Testis (tissue), 2 donors: ENCODE measurements at regions not wholly inside any gene's neighbourhood (a gene's known extent, or its start where the extent isn't known, plus 50 kb on each side); places are given as distances from the start of the nearest gene placed in this dataset.

Source experiments
- DNase-seq: peaks from one replicate; pipeline ENCODE4 v3.0.0-alpha.2; 2019
- H3K27ac ChIP-seq, 2 donors: fragments of 200-600 bp; sonication (generic); one replicate each; pipeline ENCODE4 v1.5.1; 2019
- H3K27me3 ChIP-seq: fragments of 200-600 bp; sonication (generic); one replicate; pipeline ENCODE4 v1.5.1; 2019
- H3K36me3 ChIP-seq: fragments of 200-600 bp; sonication (generic); one replicate; pipeline ENCODE4 v1.5.1; 2017; ENCODE audit warnings: low read depth; ENCODE audit errors: missing control alignments
- H3K4me1 ChIP-seq: fragments of 200-600 bp; sonication (generic); one replicate; pipeline ENCODE4 v1.5.1; 2019
- H3K4me3 ChIP-seq, 2 donors: fragments of 200-600 bp; sonication (generic); one replicate each; pipeline ENCODE4 v1.5.1; 2017 to 2019
- H3K9me3 ChIP-seq: fragments of 200-600 bp; sonication (generic); one replicate; pipeline ENCODE4 v1.5.1; 2017
- POLR2A ChIP-seq: fragments of 450-650 bp; IDR thresholded peaks from one replicate; pipeline ENCODE4 v1.6.1; 2017; ENCODE audit warnings: antibody characterized with exemption, mild to moderate bottlenecking, moderate library complexity
- WGBS, 2 donors: methylation state at CpG; one replicate each; pipeline ENCODE4 v1.1.5; 2018; 5-methylcytosine and 5-hydroxymethylcytosine counted together
- intact Hi-C: fragments of 100-400 bp; cut with DNase I; formaldehyde crosslinking; loops from one replicate; pipeline ENCODE4 v1.15.1; 2023; ENCODE audit warnings: low total_unique reads
- TF ChIP-seq, protein P1 (sequence below), 3 experiments: fragments of 450-650 bp in 2 of 3; fragments of 200-600 bp in 1 of 3; sonication (generic) in 1 of 3; IDR thresholded peaks; one replicate each; pipeline ENCODE4 v1.5.1; 2016 to 2019; ENCODE audit warnings: antibody characterized with exemption in 3 of 3, mild to moderate bottlenecking in 2 of 3, moderate library complexity in 1 of 3

DNA sequence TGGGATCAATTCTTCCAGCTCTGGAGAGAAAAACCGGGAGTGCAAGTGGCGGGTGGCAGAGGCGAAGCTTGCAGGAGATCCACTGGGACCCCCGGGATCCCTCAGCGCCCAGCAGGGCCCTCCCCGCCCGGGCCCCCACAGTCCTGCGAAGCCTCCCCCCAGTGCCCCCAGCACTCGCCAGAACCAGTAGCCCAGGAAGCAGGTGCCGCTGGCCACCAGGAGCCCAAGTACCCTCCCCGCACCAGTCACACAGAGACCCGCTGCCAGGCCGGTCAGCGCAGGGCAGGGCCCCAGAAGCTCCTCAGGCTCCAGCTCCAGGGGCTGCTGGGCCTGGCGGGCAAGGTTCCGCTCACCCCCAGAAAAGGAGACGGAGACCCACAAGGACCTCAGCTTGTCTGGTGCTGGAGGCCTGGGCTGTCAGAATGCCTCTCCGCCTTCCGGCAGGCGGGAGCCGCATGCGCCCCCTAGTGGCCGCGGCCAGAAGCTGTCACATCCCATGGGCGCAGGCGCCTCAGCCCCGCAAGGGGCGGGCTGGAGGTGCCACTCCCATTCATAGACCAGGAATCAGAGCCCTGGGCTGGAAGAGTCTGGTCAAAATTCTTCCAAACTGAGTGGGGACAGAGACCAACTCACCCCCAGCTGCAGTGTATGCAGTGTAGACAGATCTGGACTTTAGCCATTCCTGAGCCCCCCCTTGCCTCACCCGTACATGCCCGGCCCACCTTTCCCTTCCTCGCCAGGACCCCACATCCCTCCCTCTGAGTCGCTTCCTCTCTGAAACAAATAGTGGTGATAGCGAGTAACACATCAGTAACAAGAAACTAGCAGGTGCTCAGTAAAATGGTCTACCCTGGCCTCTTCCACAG lies 1002.3 kb downstream of the KCNJ18 start:
- H3K9me3 ChIP-seq: no peaks in the 10 kb centered on the region
- no peaks in the 10 kb centered on the region for H3K4me1 ChIP-seq
- 57 to 66% methylated on average over 14 to 32 of the region's 33 CpGs for WGBS, 2 donors
- H3K27me3 ChIP-seq: no peaks in the 10 kb centered on the region
- TF ChIP-seq POLR2A: no peak
- TF ChIP-seq, protein P1, sequence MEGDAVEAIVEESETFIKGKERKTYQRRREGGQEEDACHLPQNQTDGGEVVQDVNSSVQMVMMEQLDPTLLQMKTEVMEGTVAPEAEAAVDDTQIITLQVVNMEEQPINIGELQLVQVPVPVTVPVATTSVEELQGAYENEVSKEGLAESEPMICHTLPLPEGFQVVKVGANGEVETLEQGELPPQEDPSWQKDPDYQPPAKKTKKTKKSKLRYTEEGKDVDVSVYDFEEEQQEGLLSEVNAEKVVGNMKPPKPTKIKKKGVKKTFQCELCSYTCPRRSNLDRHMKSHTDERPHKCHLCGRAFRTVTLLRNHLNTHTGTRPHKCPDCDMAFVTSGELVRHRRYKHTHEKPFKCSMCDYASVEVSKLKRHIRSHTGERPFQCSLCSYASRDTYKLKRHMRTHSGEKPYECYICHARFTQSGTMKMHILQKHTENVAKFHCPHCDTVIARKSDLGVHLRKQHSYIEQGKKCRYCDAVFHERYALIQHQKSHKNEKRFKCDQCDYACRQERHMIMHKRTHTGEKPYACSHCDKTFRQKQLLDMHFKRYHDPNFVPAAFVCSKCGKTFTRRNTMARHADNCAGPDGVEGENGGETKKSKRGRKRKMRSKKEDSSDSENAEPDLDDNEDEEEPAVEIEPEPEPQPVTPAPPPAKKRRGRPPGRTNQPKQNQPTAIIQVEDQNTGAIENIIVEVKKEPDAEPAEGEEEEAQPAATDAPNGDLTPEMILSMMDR (IDR thresholded peaks at IDR 0.05): peak in 2 of 3 experiments; percentile 39 to 76
- no peaks in the 10 kb centered on the region for H3K36me3 ChIP-seq
- DNase-seq: peak; percentile 38
- no peak overlapping the region for H3K27ac ChIP-seq
- intact Hi-C loops: no loop called here
- H3K4me3 ChIP-seq: peak overlapping the region in 1 of 2 donors; percentile 31

DNA sequence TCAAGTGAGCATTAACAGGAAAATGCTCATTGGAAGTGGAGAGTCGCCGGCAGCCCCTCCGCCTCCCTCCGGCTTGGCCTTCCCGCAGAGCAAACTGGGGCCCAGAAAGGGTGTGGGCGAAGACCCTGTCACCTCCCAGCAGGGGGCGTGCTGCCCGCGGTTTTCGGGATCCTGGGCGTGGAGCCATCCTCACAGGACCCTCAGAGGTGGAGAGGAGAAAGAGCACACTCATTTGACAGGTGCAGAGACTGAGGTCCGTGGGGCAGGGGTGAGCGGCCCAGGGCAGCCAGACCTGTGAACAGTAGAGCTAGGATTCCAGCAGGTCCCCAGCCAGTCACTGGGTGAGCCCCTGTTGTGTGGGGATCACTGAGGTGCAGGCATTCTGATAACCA lies 1002.9 kb downstream of the KCNJ18 start:
- Histone ChIP-seq H3K27me3 (no peaks in the 10 kb centered on the region), H3K9me3 (no peaks in the 10 kb centered on the region), H3K36me3 (no peaks in the 10 kb centered on the region), H3K4me1 (no peaks in the 10 kb centered on the region), H3K27ac (no peak overlapping the region), H3K4me3 (peak overlapping the region in 1 of 2 donors; percentile 31)
- no peak for DNase-seq
- TF ChIP-seq, protein P1 (IDR thresholded peaks at IDR 0.05): no peak
- TF ChIP-seq POLR2A: no peak
- 34 to 59% methylated on average over 12 to 13 of the region's 13 CpGs for WGBS, 2 donors
- intact Hi-C loops: no loop called here

DNA sequence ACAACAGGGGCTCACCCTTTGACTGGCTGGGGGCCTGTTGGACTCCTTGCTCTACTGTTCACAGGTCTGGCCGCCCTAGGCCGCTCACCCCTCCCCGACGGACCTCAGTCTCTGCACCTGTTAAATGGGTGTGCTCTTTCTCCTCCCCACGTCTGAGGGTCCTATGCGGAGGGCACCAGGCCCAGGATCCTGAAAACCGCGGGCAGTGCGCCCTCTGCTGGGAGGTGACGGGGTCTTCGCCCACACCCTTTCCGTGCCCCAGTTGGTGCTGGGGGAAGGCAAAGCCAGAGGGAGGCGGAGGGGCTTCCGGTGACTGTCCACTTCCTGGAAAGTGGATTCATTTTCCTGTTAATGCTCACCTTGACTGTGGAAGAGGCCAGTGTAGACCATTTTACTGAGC lies 1010.9 kb downstream of the KCNJ18 start:
- H3K36me3 ChIP-seq: no peaks in the 10 kb centered on the region
- no peak for TF ChIP-seq POLR2A
- TF ChIP-seq, protein P1 (IDR thresholded peaks at IDR 0.05): no peak
- H3K4me3 ChIP-seq: peak overlapping the region in 1 of 2 donors; percentile 39
- no peaks in the 10 kb centered on the region for H3K9me3 ChIP-seq
- WGBS, 2 donors: 41 to 45% methylated on average over 8 to 14 of the region's 14 CpGs
- no peak for DNase-seq
- no peaks in the 10 kb centered on the region for H3K27me3 ChIP-seq
- intact Hi-C loops: no loop called here
- H3K4me1 ChIP-seq: no peaks in the 10 kb centered on the region
- H3K27ac ChIP-seq: no peak overlapping the region

DNA sequence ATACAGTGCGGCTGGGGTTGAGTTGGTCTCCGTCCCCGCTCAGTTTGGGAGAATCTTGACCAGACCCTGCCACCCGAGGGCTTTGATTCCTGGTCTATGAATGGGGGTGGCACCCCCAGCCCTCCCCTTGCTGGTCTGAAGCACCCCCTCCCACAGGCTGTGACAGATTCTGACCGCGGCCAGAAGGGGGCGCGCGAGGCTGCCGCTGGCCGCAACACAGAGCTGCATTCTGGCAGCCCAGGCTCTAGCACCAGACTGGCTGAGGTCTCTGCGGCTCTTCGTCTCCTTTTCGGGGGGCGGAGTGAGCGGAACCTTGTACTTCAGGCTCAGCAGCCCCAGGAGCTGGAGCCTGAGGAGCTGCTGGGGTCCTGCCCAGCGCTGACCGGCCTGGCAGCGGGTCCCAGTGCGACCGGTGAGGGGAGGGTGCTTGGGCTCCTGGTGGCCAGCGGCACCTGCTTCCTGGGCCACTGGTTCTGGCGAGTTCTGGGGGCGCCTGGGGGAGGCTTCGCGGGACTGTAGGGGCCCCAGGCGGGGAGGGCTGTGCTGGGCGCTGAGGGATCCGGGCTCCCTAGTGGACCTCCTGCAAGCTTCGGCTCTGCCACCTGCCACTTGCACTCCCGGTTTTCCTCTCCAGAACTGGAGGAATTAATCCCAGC lies 1011.6 kb downstream of the KCNJ18 start:
- Histone ChIP-seq H3K4me1 (no peaks in the 10 kb centered on the region), H3K27ac (no peak overlapping the region), H3K27me3 (no peaks in the 10 kb centered on the region), H3K9me3 (no peaks in the 10 kb centered on the region), H3K4me3 (peak overlapping the region in 1 of 2 donors; percentile 39), H3K36me3 (no peaks in the 10 kb centered on the region)
- DNase-seq: peak; percentile 46
- TF ChIP-seq POLR2A: no peak
- TF ChIP-seq, protein P1 (IDR thresholded peaks at IDR 0.05): peak in 2 of 3 experiments; percentile 40 to 51
- 48 to 50% methylated on average over 16 to 31 of the region's 31 CpGs for WGBS, 2 donors
- intact Hi-C loops: no loop called here
